Inferior parietal cortex (tissue), 1 donor: ENCODE measurements at regions not wholly inside any gene's neighbourhood (a gene's known extent, or its start where the extent isn't known, plus 50 kb on each side); places are given as distances from the start of the nearest gene placed in this dataset.

Source experiments
- DNase-seq: peaks from one replicate; pipeline ENCODE4 v3.0.0-alpha.2; 2016; ENCODE audit errors: extremely low spot score

DNA sequence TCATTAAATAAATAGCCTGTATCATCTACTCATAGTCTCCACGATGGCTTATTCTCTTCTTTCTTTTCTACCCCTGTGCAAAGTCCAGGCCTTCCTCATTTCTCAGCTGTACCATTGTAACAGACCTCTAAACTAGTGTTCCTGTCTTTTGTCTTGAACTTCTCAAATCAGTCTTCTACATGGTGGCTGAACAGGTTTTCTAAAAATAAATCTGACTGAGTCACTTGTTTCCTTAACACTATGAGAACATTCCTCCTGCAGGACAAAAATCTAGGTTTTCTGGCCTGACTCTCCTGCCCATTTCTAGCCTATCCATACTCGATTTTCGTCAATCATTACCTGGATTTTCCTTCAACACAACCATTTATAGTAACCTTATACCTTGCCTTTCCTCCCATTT is 1080.8 kb upstream of the TENM4 start:
- no peak for DNase-seq

DNA sequence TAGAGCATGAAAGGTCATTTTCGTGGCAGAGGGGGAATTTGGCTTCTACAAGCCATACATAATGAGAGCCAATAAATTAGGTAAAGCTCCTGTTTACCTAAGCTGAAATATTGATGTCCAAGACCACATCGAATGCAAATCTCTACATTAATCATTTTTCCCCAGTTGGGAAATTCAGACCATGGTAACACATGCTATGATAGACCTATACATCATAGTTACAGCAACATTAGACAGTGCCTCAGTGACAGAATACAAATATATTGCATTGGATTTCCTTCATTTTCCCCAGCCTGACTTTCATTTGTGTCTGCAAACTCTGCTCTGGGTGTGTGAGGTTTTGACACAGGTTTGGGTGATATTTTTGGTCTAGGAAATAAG is 1079.7 kb upstream of the TENM4 start:
- DNase-seq: no peak

DNA sequence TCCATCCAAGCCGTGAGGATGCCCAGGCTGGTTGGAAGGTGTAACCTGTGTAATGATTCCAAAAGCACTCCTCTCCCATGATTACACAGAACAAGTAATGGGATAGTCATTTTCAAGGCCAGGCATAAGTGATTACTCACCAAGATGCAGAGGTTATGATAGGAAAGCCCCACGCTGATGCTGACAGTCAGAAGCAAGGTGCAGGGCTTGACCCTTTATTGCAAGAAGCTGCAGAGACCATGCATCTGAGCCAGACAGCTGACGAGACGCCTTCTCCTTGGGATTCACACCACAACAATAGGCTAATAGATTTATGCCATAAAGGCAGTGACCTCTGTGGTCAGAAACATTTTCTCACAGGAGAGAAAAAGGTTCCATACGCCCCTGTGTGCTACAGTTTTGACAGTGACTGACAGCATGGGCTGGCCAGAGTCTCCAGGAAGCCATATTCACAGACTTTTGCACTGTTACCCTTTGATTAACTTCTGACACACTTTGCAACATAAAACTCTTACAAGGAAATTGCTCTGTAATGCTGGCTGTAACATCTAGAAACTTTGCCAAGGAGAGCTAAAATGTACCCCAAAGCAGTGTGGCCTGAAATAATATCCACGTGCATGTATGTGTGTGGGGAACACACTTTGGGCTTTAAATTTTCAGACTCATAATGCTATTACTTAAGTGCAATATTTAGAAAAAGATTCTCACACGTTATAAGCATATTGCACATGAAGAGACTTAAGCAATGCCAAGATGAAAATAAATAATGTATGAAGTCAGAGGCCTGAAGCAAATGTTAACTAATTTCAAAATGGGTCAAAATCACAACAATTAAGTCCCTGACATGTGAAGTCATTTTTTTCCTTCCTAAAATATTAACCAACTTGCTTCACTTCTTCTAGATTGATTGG is 1079.0 kb upstream of the TENM4 start:
- no peak for DNase-seq

DNA sequence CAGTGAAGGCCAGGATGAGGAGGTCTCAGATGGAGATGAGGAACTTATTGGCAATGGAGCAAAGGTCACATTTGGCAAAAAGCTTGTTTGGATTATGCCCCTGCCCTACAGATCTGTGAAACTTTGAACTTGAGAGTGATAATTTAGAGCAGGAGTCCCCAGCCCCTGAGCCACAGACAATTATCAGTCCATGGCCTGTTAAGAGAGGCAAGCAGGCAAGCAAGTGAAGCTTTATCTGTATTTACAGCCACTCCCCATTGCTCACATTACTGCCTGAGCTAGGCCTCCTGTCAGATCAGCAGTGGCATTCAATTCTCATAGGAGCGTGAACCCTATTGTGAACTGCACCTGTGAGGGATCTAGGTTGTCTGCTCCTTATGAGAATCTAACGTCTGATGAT is 1076.9 kb upstream of the TENM4 start:
- no peak for DNase-seq

DNA sequence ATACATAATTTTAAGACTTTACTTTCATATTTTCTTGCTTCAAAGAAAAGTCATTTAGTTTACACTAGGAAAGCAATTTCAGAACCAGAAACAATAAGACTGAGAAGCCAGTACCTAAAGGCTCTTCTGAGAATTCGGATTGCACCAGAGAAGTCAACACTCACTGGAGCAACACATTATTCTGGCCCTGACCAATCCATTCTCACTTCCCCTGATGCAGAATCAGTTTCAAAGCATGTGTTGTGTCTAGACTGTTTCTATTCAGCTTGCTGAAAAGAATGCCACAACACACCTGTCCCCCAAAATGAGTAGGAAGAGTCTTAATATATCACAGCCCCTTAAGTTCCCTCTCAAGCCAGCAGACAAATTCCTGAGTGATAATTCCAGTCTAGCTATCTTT is 1074.3 kb upstream of the TENM4 start:
- no peak for DNase-seq

DNA sequence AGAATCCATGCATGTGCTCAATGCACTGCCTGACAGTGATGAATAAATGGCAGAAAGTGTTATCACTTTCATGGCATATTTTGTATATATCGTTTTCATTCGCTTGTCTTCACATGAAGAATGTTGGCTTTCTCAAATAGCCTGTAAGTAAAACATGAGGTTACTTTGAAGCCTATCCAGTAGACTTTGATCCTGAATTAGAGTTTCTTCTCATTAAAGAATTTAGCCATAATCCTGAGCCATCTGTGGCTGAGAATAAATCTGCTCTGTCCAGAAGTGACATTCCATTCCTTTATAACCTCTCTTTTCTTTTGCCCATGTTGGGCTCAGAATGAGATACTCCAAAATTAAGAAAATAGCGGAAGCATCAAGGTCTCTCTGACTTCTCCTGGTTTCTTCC is 1071.7 kb upstream of the TENM4 start:
- DNase-seq: no peak

DNA sequence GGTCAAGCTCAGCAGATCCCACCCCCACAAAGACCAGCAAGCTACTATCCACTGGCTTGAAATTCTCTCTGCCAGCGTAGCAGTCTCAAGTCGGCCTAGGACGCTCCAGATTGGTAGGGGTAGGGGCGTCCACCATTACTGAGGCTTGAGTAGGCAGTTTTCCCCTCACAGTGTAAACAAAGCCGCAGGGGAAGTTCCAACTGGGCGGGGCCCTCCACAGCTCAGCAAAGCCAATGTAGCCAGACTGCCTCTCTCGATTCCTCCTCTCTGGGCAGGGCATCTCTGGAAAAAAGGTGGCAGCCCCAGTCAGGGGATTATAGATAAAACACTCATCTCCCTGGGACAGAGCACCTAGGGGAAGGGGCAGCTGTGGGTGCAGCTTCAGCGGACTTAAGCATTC is 1064.9 kb upstream of the TENM4 start:
- no peak for DNase-seq

DNA sequence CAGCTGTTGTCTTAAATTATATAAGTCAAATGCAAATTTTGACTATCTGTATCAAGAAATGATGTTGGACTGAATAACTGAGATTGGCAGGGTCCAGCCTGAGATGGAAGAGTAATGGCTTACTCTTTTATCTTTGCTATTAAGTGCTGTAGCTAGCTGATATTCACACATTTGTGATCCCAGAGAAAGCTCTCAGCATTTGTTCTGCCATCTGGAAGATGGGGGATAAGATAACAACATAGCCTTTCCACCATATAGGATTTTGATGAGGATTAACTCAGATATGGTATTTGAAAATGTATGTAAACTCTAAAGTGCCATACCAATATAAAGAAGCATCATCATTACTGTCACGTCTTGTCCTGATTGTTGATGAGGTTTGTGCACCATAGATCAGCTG is 1063.2 kb upstream of the TENM4 start:
- DNase-seq: no peak

DNA sequence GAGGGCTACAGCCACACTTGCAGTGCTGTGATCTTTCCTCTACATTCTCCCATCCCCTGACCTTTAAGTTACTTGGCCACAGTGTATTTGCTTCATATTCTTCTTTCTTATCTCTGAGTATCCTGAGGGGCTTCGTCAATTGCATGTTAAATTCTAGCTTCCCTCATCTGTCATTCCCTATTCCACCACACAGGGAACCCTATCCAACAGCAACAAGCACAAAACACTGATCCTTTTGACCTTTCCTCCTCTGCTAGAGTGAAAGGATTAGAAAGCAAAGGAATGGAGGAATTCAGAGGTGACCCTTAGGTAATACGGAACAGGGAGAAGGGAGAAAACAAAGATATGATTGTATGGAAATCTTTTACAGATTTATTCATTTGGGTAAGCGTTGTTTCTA is 1061.7 kb upstream of the TENM4 start:
- no peak for DNase-seq

DNA sequence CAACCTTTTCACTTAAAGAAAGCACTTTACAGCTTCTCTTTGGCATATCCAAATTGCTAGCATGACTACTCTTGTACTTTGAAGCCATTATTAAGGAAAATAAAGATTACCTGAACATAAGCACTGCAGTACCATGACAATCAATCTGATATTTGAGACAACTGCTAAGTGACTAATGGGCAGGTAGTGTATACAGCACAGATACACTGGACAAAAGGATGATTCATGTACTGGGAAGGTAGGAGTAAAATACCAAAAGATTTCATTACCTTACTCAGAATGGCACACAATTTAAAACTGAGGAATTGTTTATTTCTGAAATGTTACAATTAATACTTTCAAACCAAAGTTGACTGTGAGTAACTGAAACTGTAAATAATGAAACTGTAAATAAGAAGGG is 1054.3 kb upstream of the TENM4 start:
- DNase-seq: no peak

DNA sequence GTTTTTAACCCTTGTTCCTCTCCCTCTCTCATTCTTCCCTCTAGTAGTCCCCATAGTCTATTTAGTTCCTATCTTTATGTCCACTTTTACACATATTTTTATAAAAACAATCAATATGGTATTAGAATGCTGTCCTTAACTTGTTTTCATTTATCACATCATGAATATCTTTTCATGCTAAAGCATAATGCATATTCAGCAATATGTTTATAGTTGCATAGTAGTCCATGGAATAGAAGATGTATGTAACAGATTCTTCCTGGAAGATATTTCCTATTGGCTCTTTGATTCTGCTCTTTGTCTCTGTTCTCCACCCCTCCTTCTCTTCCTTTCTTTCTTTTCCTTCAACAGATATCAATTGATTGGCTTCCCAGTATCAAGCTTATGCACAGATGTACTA is 1047.1 kb upstream of the TENM4 start:
- no peak for DNase-seq

DNA sequence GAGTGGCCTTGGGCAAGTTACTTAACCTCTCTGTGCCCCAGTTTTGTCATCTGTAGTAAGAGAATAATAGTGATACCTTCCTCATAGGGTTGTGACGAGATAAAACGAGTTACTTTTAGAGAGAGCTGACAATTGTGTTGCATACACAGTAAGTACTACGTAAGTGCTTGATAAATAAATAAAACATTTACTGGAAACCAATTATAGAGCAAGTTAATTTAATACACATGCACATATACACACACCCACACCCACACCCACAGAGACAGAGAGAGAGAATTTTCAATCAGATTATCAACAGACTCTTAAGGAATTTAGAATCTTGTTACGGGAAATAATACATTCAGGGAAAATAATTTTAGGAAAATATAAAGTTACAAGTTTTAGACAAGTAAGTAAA is 1045.8 kb upstream of the TENM4 start:
- DNase-seq: no peak

DNA sequence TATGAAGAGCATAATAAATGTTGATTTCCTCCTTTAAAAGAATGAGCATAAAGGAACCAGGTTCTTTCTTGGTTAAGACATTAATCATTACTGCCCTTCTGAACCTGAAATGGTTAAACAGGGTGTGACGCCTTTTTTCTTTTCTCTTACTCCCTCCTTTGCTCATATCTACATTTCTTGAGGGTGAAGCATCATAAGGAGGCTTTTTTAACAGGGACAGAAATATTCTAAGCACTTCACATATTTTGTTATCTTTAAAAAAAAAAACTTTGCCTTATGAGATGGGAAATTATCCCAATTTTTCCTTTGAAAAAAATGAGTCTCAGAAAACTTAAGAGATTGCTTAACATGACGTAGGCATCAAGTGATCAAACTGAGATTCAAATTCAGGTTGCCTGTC is 1036.3 kb upstream of the TENM4 start:
- DNase-seq: no peak

DNA sequence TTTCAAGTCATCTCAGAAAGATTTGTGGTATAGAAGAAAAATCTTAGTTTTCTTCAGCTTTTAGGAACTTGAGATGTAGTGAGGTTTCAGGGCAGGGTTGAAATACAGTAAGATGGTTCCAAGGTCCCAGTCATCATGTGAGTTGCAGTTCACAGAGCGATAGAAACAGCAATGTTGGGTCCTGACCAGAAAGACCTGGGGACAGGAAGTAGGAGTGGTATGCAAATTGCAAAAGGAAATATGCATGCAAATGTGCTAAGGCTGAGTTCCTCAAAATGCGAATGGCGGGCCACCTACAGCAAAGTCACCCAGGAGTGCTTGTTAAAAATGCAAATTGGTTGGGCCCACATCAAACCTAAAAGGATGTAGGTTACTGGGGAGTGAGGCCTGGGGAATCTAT is 1032.7 kb upstream of the TENM4 start:
- no peak for DNase-seq

DNA sequence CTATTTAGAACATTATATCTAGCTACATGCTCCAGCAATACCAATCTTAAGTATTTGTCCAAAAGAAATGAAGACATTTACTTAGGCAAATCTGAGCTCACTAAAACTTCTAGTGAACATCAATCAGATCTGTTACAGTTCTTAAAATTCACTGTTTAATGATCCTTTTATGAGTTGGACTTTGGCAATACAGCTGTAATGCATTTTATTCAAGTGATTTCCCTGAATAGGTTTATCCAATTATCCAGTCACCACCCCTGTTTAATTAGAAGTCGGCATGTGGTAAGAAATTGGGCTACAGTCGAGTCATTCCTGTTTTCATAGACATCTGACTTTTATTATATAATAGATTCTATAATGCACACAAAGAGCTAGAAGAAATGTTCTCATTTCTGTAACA is 1029.0 kb upstream of the TENM4 start:
- no peak for DNase-seq

DNA sequence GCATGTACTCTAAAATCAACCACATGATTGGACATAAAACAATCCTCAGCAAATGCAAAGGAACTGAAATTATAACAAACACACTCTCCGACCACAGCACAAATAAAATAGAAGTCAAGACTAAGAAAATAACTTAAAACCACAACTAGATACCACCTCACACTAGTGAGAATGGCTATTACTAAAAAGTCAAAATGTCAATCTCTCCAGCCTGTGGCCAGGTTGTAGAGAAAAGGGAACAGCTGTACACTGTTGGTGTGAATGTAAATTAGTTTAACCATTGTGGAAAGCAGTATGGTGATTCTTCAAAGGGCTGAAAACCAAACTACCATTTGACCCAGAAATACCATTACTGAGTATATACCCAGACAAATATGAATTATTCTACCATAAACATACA is 1025.7 kb upstream of the TENM4 start:
- no peak for DNase-seq

DNA sequence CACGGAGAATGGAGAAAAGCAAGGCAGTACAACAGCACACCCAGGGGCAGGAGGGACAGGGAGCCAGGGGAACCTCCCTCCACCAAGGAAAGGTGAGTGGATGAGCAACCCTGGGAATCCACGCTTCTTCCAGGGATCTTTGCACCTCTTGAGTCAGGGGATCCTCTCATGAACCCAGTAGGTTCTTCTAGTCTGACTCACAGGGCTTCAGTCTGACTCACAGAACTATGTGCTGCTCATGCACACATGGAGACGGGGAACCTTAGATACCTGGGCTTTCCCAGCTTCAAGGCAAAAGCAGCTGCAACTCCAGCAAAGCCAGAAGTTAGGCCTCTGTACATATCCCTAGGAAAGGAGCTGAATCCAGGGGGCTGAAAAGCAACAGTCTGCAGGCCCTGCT is 1021.4 kb upstream of the TENM4 start:
- no peak for DNase-seq

DNA sequence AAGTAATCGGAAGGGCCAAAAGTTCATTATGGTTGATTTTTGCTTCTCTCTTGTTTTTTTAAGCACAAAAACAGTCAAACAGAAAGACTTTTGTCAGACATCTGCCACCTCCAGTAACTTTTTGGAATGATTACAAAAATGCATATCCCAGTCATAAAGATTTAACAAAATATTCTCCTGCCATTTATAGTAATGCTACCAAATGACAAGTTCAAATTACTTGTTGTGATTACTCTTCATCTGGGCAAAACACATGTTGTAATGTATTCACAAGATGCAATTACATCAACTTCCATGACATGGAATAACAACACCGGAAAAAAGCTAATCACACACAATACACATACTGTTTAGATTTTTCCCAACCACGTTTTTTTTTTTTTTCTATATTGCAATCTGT is 1017.5 kb upstream of the TENM4 start:
- DNase-seq: no peak

DNA sequence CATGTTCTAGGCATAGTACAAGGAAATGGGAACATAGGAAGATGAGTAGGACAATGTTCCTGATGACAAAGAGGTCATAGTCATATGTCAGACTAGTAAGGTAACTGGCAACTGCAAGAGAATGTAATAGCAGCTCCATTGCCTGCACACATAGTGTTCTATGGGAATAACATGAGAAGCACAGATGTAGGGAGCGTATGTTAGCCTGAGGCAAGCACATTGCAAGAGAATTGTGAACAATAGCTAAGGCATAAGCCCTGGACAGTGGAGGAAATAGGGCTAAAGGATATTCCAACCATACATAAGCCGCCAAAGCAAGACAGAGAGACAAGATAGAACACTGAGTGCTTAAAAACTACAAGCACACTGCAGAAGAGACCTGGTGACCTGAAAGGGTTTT is 1017.0 kb upstream of the TENM4 start:
- no peak for DNase-seq

DNA sequence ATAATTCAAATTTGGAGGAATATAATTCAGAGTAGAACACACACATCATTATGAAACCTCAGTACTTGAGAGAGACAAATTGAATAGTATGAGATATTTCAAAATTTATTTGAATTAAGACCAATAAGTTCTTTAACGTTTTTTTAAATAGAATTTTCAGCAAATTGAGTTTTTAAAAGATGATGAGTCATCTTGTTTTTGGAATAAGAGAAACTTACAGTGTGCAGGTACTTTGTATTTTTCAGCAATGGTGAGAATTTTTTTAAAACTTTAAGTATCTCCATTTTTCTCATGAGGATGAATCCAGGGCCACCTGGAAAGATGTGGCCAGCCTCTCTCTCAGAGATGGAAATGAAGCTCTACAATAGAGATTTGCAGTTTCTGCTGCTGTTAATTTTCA is 1015.0 kb upstream of the TENM4 start:
- no peak for DNase-seq

DNA sequence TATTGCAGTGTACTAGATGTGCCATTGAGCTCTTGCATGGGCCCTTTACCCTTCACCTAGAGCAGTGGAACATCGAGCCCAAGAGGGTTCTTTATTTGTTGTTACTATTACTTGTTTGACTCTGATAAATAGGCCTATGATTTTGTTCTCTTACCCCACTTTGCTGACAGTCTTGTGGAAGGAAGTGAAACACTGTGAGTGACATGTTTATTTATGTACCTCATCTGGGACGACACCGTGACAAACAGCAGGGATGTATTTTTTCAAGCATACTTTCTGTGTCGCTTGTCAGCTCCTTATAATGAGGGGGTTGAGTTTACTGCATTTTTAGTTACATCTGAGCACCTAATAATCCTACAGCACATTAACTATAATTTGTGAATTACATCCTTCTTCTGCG is 1010.3 kb upstream of the TENM4 start:
- DNase-seq: no peak

DNA sequence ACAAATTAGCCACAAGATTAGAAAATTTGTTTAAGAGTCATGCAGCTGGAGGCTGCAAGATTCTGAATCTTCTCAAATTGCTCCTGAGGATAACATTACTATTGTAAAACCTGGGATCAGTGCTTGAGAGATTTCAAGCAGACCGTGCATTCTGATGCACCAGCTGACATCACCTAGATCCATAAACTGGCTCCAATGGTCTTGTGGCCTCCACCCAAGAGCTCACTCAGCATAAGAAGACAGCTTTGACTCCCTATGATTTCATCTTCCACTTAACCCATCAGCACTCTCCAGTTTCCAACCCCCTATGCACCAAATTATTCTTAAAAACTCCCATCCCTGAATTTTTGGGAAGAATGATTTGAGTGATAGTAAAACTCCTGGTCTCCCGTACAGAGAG is 1007.9 kb upstream of the TENM4 start:
- DNase-seq: no peak

DNA sequence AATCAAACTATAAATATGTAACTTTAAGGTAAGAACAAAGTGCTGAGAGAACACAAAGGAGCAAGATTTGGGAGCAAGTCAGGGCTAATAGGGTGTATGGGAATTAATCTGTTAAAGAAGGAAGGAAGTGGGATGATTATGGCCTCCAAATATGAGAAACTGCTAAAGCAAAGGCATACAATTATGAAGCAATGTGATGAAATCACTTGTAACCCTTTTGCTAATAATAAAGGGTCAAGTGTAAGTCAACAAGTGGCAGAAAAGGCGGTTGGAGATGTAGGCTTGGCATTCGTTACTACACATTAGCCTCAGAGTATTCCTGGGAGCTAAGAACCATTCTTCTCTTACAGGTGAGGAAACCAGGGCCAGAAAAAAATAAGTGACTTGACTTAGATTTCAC is 1002.3 kb upstream of the TENM4 start:
- no peak for DNase-seq

DNA sequence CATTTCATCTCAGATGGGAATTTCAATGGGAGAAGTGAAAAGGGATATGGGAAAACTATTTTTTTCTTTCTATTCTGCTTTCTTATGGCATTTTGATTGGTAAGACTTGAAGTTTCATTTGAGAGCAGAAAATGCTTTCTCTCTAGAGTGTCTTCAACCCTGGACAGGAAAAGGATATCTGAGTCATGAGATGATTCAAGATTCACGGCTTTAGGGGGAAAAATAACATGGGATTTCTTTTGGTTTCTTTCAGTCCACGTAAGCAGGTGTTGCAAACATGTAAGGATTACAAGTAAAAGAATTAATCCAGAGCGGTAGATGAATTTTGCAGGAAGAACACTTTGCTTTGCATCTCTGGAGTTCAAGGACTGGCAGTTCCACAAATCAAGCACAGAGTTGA is 1001.0 kb upstream of the TENM4 start:
- no peak for DNase-seq
